GM23338 (cell line): ENCODE measurements at regions not wholly inside any gene's neighbourhood (a gene's known extent, or its start where the extent isn't known, plus 50 kb on each side); places are given as distances from the start of the nearest gene placed in this dataset.

Experiments used
- CREB1 ChIP-seq: fragments of 250-450 bp; sonication (Bioruptor Pico); IDR thresholded peaks from 2 replicates; pipeline ENCODE4 v1.5.0; 2020; ENCODE audit warnings: low read depth, mild to moderate bottlenecking, moderate library complexity
- EZH2phosphoT487 ChIP-seq: fragments of 200-600 bp; sonication (generic); IDR thresholded peaks from one replicate; pipeline ENCODE4 v1.8.1; 2018; ENCODE audit warnings: antibody characterized with exemption; ENCODE audit not compliant: unreplicated experiment
- TF ChIP-seq, protein P1 (sequence below), 2 experiments: fragments of 200-600 bp in 1 of 2; sonication (generic) in 1 of 2; conservative IDR thresholded peaks; 2 replicates each; pipeline versions ENCODE4 v1.5.1 to v1.6.1; 2016 to 2017; ENCODE audit warnings: antibody characterized with exemption in 2 of 2, low read depth in 2 of 2, mild to moderate bottlenecking in 2 of 2, moderate library complexity in 1 of 2
- TF ChIP-seq, protein P2 (sequence below): IDR thresholded peaks from one replicate; pipeline ENCODE4 v1.6.1; 2018; ENCODE audit warnings: antibody characterized with exemption; ENCODE audit not compliant: unreplicated experiment

DNA sequence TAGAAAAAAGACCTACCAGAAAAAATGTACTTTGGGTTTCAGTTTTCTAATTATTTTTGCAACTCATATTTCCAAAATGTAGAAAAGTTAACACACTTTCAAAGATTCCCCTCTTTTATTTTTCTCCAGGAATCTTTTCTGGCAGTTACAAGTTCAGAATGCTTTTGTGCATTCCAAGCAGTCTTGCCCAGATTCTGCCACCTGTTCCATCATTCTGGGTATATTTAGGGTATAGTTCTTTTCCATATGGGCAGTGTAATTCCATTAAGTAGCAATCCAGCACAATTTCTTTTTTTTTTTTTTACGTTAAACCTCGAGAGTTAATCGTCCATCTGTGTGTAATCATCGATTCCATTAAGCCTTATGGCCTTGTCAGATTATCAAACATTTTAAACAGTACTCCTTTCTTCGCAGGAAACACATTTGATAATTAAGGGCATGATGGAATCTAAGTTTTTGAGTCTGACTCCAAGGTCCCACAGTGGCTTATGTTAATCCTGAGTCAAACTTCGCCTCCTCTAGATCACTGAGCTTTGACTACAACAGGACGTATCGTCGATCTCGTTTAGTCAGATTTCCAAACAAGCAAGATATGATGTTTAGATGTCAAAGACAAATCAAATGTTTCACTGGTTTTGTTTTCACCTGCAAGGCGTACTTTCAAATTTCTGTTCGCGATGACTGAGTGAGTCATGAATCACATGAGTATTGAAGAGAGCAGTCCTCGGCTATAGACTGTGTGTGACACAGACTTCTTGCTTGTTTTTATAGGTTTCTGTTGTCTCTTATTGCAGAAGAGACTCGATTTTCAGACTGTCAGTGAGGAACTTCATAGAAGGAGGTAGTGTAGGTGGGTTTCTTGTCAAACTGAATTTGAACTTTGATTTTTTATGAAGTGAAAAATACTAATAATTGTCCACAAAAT lies 118.9 kb upstream of the GK2 start:
- TF ChIP-seq, protein P1, sequence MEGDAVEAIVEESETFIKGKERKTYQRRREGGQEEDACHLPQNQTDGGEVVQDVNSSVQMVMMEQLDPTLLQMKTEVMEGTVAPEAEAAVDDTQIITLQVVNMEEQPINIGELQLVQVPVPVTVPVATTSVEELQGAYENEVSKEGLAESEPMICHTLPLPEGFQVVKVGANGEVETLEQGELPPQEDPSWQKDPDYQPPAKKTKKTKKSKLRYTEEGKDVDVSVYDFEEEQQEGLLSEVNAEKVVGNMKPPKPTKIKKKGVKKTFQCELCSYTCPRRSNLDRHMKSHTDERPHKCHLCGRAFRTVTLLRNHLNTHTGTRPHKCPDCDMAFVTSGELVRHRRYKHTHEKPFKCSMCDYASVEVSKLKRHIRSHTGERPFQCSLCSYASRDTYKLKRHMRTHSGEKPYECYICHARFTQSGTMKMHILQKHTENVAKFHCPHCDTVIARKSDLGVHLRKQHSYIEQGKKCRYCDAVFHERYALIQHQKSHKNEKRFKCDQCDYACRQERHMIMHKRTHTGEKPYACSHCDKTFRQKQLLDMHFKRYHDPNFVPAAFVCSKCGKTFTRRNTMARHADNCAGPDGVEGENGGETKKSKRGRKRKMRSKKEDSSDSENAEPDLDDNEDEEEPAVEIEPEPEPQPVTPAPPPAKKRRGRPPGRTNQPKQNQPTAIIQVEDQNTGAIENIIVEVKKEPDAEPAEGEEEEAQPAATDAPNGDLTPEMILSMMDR (conservative IDR thresholded peaks at IDR 0.05; ENCODE audit: low read depth in 2 of 2), result no peak
- TF ChIP-seq, protein P2, sequence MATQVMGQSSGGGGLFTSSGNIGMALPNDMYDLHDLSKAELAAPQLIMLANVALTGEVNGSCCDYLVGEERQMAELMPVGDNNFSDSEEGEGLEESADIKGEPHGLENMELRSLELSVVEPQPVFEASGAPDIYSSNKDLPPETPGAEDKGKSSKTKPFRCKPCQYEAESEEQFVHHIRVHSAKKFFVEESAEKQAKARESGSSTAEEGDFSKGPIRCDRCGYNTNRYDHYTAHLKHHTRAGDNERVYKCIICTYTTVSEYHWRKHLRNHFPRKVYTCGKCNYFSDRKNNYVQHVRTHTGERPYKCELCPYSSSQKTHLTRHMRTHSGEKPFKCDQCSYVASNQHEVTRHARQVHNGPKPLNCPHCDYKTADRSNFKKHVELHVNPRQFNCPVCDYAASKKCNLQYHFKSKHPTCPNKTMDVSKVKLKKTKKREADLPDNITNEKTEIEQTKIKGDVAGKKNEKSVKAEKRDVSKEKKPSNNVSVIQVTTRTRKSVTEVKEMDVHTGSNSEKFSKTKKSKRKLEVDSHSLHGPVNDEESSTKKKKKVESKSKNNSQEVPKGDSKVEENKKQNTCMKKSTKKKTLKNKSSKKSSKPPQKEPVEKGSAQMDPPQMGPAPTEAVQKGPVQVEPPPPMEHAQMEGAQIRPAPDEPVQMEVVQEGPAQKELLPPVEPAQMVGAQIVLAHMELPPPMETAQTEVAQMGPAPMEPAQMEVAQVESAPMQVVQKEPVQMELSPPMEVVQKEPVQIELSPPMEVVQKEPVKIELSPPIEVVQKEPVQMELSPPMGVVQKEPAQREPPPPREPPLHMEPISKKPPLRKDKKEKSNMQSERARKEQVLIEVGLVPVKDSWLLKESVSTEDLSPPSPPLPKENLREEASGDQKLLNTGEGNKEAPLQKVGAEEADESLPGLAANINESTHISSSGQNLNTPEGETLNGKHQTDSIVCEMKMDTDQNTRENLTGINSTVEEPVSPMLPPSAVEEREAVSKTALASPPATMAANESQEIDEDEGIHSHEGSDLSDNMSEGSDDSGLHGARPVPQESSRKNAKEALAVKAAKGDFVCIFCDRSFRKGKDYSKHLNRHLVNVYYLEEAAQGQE, result no peak
- TF ChIP-seq CREB1 (CRISPR knock-in tag) (no peak), EZH2phosphoT487 (no peak)
